ENCODE measurements at regions not wholly inside any gene's neighbourhood (a gene's known extent, or its start where the extent isn't known, plus 50 kb on each side); places are given as distances from the start of the nearest gene placed in this dataset.

DNA sequence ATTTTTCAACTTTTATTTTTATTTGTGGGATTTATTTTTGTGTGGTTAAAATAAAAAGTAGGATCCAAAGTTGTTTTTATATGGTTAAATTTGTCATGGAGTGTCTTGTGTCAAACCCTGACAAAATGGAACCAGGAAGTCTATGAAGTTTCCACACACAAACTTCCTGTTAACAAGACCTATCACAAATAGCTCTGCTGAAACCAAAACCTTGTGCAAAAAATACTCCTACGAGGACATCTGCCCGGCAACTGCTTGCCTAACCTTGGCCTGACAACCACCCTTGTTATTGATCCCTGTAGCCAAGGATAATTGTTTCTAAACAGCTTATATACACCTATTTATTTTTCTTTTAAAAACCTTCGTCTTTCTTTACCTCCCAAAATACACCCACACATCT lies 389.6 kb downstream of the TRIB2 start:
- 0 out of 2 replicates have a peak overlapping the region, but pooled peaks have one; percentile 8 for H3K4me2 ChIP-seq (ENCODE audit: low read length)
- intact Hi-C loops (cut with micrococcal nuclease; ENCODE audit: unreplicated experiment), result no loop called here
- no peaks in the 10 kb centered on the region for H3K36me3 ChIP-seq (ENCODE audit: insufficient read depth, low read length)
- peak; percentile 5 for DNase-seq (ENCODE audit: low spot score)
- ChIA-PET CTCF (ENCODE audit: unreplicated experiment) (no interaction called here), POLR2A (no interaction called here)
- no peak overlapping the region for H3K4me3 ChIP-seq (ENCODE audit: low read depth, low read length, poor library complexity, severe bottlenecking)
- H3K9me3 ChIP-seq (ENCODE audit: low read length), result no peaks in the 10 kb centered on the region
- TF ChIP-seq, protein P1, sequence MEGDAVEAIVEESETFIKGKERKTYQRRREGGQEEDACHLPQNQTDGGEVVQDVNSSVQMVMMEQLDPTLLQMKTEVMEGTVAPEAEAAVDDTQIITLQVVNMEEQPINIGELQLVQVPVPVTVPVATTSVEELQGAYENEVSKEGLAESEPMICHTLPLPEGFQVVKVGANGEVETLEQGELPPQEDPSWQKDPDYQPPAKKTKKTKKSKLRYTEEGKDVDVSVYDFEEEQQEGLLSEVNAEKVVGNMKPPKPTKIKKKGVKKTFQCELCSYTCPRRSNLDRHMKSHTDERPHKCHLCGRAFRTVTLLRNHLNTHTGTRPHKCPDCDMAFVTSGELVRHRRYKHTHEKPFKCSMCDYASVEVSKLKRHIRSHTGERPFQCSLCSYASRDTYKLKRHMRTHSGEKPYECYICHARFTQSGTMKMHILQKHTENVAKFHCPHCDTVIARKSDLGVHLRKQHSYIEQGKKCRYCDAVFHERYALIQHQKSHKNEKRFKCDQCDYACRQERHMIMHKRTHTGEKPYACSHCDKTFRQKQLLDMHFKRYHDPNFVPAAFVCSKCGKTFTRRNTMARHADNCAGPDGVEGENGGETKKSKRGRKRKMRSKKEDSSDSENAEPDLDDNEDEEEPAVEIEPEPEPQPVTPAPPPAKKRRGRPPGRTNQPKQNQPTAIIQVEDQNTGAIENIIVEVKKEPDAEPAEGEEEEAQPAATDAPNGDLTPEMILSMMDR (conservative IDR thresholded peaks at IDR 0.05; ENCODE audit: low read length), result no peak
- no peak for TF ChIP-seq EZH2phosphoT487 (IDR thresholded peaks at IDR 0.05; ENCODE audit: borderline replicate concordance, low read depth, low read length)
- H2AFZ ChIP-seq (ENCODE audit: low read length), result peak overlapping the region; percentile 55; the same call in 1 of the 2 replicates
- BruUV-seq (replicated peaks), result no TSS peak
- H4K20me1 ChIP-seq (ENCODE audit: insufficient read depth, low read length), result no peaks in the 10 kb centered on the region
- no peak overlapping the region for H3K27ac ChIP-seq (ENCODE audit: low read depth, low read length, poor library complexity, severe bottlenecking)
- H3K79me2 ChIP-seq (ENCODE audit: insufficient read depth, low read depth, low read length), result no peaks in the 10 kb centered on the region
- no peaks in the 10 kb centered on the region for H3K4me1 ChIP-seq (ENCODE audit: insufficient read depth, low read length, poor library complexity, severe bottlenecking)
- H3K9me2 ChIP-seq (ENCODE audit: insufficient read depth, low read length), result no peaks in the 10 kb centered on the region

DNA sequence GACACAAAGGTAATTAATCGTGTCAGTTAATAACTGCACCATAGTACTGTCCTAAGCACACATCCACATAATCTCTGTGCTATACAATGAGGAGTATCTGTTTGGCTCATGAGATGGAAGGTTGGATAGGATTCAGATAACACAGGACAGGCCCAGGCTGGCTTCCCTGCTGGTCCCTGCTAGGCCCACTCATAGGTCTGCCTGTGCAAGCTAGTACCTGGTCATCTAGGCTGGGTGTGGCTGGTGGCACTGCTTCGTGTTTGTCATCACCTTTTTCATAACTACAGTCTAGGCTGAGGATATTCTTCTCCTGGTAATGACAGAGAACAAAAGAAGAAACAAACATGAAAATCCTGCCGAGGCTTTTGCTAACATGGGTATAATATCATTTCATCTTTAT lies 392.8 kb downstream of the TRIB2 start:
- Histone ChIP-seq H3K36me3 (ENCODE audit: insufficient read depth, low read length) (no peaks in the 10 kb centered on the region), H2AFZ (ENCODE audit: low read length) (no peak overlapping the region), H3K9me3 (ENCODE audit: low read length) (no peaks in the 10 kb centered on the region), H4K20me1 (ENCODE audit: insufficient read depth, low read length) (no peaks in the 10 kb centered on the region), H3K4me3 (ENCODE audit: low read depth, low read length, poor library complexity, severe bottlenecking) (no peak overlapping the region), H3K9me2 (ENCODE audit: insufficient read depth, low read length) (no peaks in the 10 kb centered on the region), H3K27ac (ENCODE audit: low read depth, low read length, poor library complexity, severe bottlenecking) (no peak overlapping the region), H3K79me2 (ENCODE audit: insufficient read depth, low read depth, low read length) (no peaks in the 10 kb centered on the region), H3K4me2 (ENCODE audit: low read length) (no peak overlapping the region), H3K4me1 (ENCODE audit: insufficient read depth, low read length, poor library complexity, severe bottlenecking) (no peaks in the 10 kb centered on the region)
- intact Hi-C loops (cut with micrococcal nuclease; ENCODE audit: unreplicated experiment), result no loop called here
- POLR2A ChIA-PET, result no interaction called here
- DNase-seq (ENCODE audit: low spot score), result no peak
- BruUV-seq (replicated peaks), result no TSS peak
- no peak for TF ChIP-seq EZH2phosphoT487 (IDR thresholded peaks at IDR 0.05; ENCODE audit: borderline replicate concordance, low read depth, low read length)
- TF ChIP-seq, protein P1 (conservative IDR thresholded peaks at IDR 0.05; ENCODE audit: low read length), result no peak
- CTCF ChIA-PET (ENCODE audit: unreplicated experiment), result no interaction called here

DNA sequence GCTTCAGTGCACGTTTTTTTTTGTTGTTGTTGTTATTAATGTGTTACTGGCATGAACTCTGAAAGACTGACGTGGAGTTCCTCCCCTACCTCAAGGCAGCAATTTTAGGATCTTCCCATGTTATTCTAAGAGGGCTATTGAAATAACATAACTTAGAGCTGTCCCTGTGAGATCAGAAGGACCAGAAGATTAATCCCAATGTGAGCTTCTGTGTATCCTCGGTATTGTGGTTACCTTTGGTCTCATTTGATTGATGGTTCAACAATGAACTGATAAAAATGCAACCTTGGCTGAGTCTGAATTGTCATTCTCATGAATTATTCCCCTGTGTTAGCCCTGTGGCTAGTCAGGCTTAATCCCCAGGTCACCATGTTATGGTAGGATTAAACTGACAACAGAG lies 394.1 kb downstream of the TRIB2 start:
- BruUV-seq (replicated peaks), result no TSS peak
- no peaks in the 10 kb centered on the region for H3K9me3 ChIP-seq (ENCODE audit: low read length)
- no peaks in the 10 kb centered on the region for H3K79me2 ChIP-seq (ENCODE audit: insufficient read depth, low read depth, low read length)
- no peak overlapping the region for H3K4me3 ChIP-seq (ENCODE audit: low read depth, low read length, poor library complexity, severe bottlenecking)
- no peak overlapping the region for H2AFZ ChIP-seq (ENCODE audit: low read length)
- no peaks in the 10 kb centered on the region for H3K36me3 ChIP-seq (ENCODE audit: insufficient read depth, low read length)
- no peaks in the 10 kb centered on the region for H3K4me1 ChIP-seq (ENCODE audit: insufficient read depth, low read length, poor library complexity, severe bottlenecking)
- POLR2A ChIA-PET, result no interaction called here
- TF ChIP-seq EZH2phosphoT487 (IDR thresholded peaks at IDR 0.05; ENCODE audit: borderline replicate concordance, low read depth, low read length), result no peak
- TF ChIP-seq, protein P1 (conservative IDR thresholded peaks at IDR 0.05; ENCODE audit: low read length), result no peak
- DNase-seq (ENCODE audit: low spot score), result no peak
- CTCF ChIA-PET (ENCODE audit: unreplicated experiment), result no interaction called here
- H3K4me2 ChIP-seq (ENCODE audit: low read length), result no peak overlapping the region
- intact Hi-C loops (cut with micrococcal nuclease; ENCODE audit: unreplicated experiment), result no loop called here
- no peak overlapping the region for H3K27ac ChIP-seq (ENCODE audit: low read depth, low read length, poor library complexity, severe bottlenecking)
- H4K20me1 ChIP-seq (ENCODE audit: insufficient read depth, low read length), result no peaks in the 10 kb centered on the region
- no peaks in the 10 kb centered on the region for H3K9me2 ChIP-seq (ENCODE audit: insufficient read depth, low read length)
